GM18870 (cell line): ENCODE measurements at regions not wholly inside any gene's neighbourhood (a gene's known extent, or its start where the extent isn't known, plus 50 kb on each side); places are given as distances from the start of the nearest gene placed in this dataset.
"Not testable (repeated sequence)": the region's sequence is repeated elsewhere in the genome, so short reads cannot be mapped to it uniquely, and the experiment has no call there.

Experiments used
- ATAC-seq: cut with Tn5 transposase; IDR thresholded peaks from one replicate; pipeline ENCODE4 v1.9.1; 2021; ENCODE audit warnings: moderate library complexity; ENCODE audit not compliant: unreplicated experiment

GRCh38 chr2:57465967-57466366, 580.6 kb upstream of the VRK2 start:
- ATAC-seq: no peak

- no peak for ATAC-seq
Observed at GRCh38 chr2:57475391-57475790, 571.2 kb upstream of the VRK2 start.

- no peak for ATAC-seq
Observed at GRCh38 chr2:57479981-57480380, 566.6 kb upstream of the VRK2 start.

- ATAC-seq: no peak
Observed at GRCh38 chr2:57488061-57488460, 558.5 kb upstream of the VRK2 start.

- ATAC-seq: no peak
Observed at GRCh38 chr2:57490741-57491140, 555.9 kb upstream of the VRK2 start.

GRCh38 chr2:57491213-57491612, 555.4 kb upstream of the VRK2 start:
- no peak for ATAC-seq

- ATAC-seq: not testable (repeated sequence)
Observed at GRCh38 chr2:57493966-57494365, 552.6 kb upstream of the VRK2 start.

- peak; percentile 84 for ATAC-seq
Observed at GRCh38 chr2:57497489-57498096, 549.0 kb upstream of the VRK2 start.

GRCh38 chr2:57504787-57505186, 541.8 kb upstream of the VRK2 start:
- no peak for ATAC-seq

GRCh38 chr2:57509189-57509588, 537.4 kb upstream of the VRK2 start:
- no peak for ATAC-seq

- no peak for ATAC-seq
Observed at GRCh38 chr2:57510704-57511103, 535.9 kb upstream of the VRK2 start.

- ATAC-seq: no peak
Observed at GRCh38 chr2:57515366-57515765, 531.2 kb upstream of the VRK2 start.

GRCh38 chr2:57516698-57517340, 529.8 kb upstream of the VRK2 start:
- peak; percentile 96 for ATAC-seq

GRCh38 chr2:57523304-57523703, 523.3 kb upstream of the VRK2 start:
- ATAC-seq: no peak

GRCh38 chr2:57527685-57528084, 518.9 kb upstream of the VRK2 start:
- ATAC-seq: no peak

GRCh38 chr2:57528499-57528898, 518.1 kb upstream of the VRK2 start:
- no peak for ATAC-seq

- ATAC-seq: no peak
Observed at GRCh38 chr2:57534358-57534757, 512.2 kb upstream of the VRK2 start.

- ATAC-seq: peak; percentile 69
Observed at GRCh38 chr2:57536535-57537231, 509.9 kb upstream of the VRK2 start.

- no peak for ATAC-seq
Observed at GRCh38 chr2:57539761-57540160, 506.8 kb upstream of the VRK2 start.

GRCh38 chr2:57542081-57542480, 504.5 kb upstream of the VRK2 start:
- no peak for ATAC-seq

GRCh38 chr2:57543211-57543610, 503.4 kb upstream of the VRK2 start:
- ATAC-seq: no peak

GRCh38 chr2:57544624-57545023, 502.0 kb upstream of the VRK2 start:
- no peak for ATAC-seq
